GM20000 (cell line): ENCODE measurements at regions not wholly inside any gene's neighbourhood (a gene's known extent, or its start where the extent isn't known, plus 50 kb on each side); places are given as distances from the start of the nearest gene placed in this dataset.

Source experiments
- DNase-seq: peaks from one replicate; pipeline ENCODE4 v3.0.0; 2012; ENCODE audit warnings: low spot score
- TF ChIP-seq, protein P1 (sequence below): IDR thresholded peaks from 2 replicates; pipeline ENCODE4 v1.5.1; 2012; ENCODE audit warnings: mild to moderate bottlenecking, control low read depth; ENCODE audit errors: extremely low read depth, missing control alignments

DNA sequence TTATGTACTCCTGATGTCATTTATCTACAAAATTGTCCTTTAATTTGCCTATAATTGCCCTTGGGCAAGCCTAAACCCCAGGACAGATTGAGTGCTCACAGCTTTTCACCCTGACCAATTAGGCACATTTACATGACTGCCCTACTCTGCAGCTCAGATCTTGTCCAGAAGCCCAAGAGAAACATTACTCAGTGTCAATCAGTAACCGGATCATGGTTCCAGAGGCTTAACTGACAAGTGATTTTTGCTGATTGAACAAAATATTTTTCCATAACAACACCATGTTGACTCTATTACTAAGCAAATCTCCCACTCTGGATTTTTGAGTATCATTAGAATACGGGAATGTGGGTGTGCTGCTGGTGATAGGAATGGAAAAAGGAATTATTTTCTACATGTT lies 465.4 kb upstream of the TNP1 start:
- TF ChIP-seq, protein P1, sequence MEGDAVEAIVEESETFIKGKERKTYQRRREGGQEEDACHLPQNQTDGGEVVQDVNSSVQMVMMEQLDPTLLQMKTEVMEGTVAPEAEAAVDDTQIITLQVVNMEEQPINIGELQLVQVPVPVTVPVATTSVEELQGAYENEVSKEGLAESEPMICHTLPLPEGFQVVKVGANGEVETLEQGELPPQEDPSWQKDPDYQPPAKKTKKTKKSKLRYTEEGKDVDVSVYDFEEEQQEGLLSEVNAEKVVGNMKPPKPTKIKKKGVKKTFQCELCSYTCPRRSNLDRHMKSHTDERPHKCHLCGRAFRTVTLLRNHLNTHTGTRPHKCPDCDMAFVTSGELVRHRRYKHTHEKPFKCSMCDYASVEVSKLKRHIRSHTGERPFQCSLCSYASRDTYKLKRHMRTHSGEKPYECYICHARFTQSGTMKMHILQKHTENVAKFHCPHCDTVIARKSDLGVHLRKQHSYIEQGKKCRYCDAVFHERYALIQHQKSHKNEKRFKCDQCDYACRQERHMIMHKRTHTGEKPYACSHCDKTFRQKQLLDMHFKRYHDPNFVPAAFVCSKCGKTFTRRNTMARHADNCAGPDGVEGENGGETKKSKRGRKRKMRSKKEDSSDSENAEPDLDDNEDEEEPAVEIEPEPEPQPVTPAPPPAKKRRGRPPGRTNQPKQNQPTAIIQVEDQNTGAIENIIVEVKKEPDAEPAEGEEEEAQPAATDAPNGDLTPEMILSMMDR: no peak
- no peak for DNase-seq

DNA sequence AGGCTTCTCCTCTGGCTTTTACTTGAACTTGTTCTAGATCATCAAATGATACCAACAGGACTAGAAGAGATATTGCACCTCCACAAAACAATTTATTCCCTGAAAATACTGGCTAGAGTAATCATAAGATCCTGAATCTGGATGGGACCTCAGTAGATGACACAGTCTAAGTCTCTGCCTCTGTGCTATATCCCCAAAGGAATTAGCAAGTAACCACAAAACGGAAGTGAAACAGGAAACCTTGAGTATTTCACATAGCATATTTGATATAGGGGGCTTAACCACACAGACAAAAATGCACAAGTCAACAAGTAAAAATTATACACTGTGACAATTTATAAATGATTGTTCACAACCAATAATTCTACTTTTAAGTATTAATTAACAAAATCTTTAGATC lies 456.9 kb upstream of the TNP1 start:
- DNase-seq: peak; percentile 23
- TF ChIP-seq, protein P1: no peak

DNA sequence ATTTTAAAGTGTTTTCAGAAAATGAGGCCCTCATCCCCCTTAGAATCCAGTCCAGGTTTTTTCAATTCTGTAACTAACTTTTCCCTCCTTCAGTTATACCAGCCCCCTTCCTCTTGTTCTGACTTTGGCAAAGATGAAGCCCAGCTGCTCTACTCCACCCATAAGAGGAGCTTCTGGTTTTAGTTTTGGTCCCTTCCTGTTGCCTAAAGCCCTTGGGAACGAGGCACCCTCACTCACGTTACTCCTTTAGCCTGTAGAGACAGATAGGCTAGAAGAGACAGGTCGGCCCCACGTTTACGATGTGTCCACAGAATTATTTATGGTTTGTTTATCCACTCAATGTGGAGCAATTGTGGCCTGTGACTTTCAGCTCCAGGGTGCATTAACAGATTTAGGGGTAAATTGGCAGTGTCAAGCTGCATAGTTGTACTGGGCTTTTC lies 454.2 kb upstream of the TNP1 start:
- DNase-seq: no peak
- TF ChIP-seq, protein P1: no peak

DNA sequence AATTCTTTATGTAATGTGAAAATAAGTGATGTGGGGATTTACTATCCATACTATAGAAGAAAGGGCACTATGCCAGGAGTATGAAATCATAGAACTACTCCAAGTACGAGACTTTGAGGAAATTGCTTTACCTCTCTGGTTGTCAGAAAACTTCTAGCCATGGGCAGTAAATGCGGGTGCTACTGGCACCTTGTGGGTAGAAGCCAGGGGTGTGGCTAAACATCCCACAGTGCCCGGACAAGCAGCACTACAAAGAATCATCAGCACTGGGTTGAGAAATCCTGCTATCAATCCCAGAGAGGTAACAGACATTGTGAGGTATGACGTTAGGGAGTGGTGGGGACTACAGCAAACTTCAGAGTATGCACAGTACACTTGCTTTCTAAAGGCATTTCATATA lies 453.5 kb upstream of the TNP1 start:
- TF ChIP-seq, protein P1: no peak
- DNase-seq: no peak

DNA sequence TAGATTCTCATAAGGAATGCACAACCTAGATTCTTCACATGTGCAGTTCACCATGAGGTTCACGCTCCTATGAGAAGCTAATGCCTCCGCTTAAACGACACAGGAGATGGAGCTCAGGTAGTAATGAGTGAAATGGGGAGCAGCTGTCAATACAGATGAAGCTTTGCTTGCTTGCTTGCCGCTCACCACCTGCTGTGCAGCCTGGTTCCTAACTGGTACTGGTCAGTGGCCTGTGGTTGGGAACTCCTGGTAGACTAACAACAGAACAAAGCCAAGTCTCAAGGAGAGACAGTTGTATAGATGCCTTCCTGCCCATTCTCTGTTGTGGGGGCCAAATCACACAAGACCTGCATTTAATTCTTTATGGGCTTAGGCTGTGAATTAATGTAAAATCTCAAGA lies 449.2 kb upstream of the TNP1 start:
- TF ChIP-seq, protein P1: no peak
- no peak for DNase-seq

DNA sequence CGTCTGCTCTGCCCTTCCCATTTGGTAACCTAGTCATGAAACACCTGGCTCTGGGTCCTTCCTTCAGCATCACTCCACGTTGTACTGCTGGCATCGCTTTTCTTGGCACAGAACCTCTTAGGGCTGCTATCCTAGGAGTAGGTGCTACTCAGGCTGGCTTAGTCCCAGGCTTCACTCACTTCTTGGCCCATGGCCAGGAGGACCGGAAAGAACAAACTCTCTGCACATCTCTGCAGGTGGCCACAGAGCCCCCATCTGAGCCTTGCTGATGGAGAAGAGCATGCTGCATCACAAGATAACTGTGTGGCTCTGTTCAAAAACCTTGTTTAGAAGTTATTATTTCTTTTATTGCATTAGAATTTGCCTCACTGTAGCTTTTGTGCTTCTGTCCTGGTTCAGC lies 447.2 kb upstream of the TNP1 start:
- no peak for DNase-seq
- TF ChIP-seq, protein P1: no peak

DNA sequence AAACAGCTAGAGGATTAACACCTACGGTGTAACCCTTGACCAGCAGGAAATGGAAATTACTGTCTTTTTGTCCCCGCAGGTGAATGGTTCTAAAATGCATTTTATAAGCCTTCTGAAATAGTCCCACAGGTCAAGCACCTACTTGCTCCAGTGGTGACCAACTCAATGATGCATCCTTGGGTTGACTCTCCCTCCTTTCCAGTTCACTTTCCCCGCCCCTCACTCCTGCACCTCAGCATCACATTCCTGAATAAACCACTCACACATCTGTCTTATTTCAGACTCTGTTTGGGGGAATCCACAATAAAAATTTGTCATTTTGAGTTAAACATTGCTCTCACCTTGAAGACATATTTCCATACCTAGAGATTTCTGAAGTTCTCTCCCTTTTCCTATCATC lies 446.0 kb upstream of the TNP1 start:
- DNase-seq: no peak
- TF ChIP-seq, protein P1: no peak
